LoVo (cell line): ENCODE measurements at regions not wholly inside any gene's neighbourhood (a gene's known extent, or its start where the extent isn't known, plus 50 kb on each side); places are given as distances from the start of the nearest gene placed in this dataset.
"Not testable (repeated sequence)": the region's sequence is repeated elsewhere in the genome, so short reads cannot be mapped to it uniquely, and the experiment has no call there.

ENCODE experiments used
- DNase-seq: peaks from one replicate; pipeline ENCODE4 v3.0.0-alpha.2; 2016; ENCODE audit warnings: low spot score

GRCh38 chr5:98128271-98128670 is 645.2 kb upstream of the RGMB start:
- DNase-seq = no peak

- no peak for DNase-seq
These were observed 644.6 kb upstream of the RGMB start for GRCh38 chr5:98128846-98129245.

GRCh38 chr5:98130261-98131035 is 643.0 kb upstream of the RGMB start:
- DNase-seq = no peak

- DNase-seq = no peak
These were observed 629.3 kb upstream of the RGMB start for GRCh38 chr5:98144116-98144515.

- DNase-seq = no peak
These were observed 628.8 kb upstream of the RGMB start for GRCh38 chr5:98144710-98145109.

- DNase-seq = no peak
These were observed 616.1 kb upstream of the RGMB start for GRCh38 chr5:98157368-98157767.

GRCh38 chr5:98158440-98158839 is 615.0 kb upstream of the RGMB start:
- DNase-seq = no peak

- no peak for DNase-seq
These were observed 609.5 kb upstream of the RGMB start for GRCh38 chr5:98163796-98164493.

GRCh38 chr5:98168871-98169270 is 604.6 kb upstream of the RGMB start:
- no peak for DNase-seq

- no peak for DNase-seq
These were observed 602.5 kb upstream of the RGMB start for GRCh38 chr5:98170994-98171393.

- no peak for DNase-seq
These were observed 600.1 kb upstream of the RGMB start for GRCh38 chr5:98173334-98173733.

- no peak for DNase-seq
These were observed 598.0 kb upstream of the RGMB start for GRCh38 chr5:98175474-98175873.

GRCh38 chr5:98179791-98180755 is 593.4 kb upstream of the RGMB start:
- no peak for DNase-seq

- DNase-seq = no peak
These were observed 587.3 kb upstream of the RGMB start for GRCh38 chr5:98186128-98186527.

- DNase-seq = no peak
These were observed 585.5 kb upstream of the RGMB start for GRCh38 chr5:98187945-98188344.

- DNase-seq = not testable (repeated sequence)
These were observed 583.1 kb upstream of the RGMB start for GRCh38 chr5:98190344-98190743.

GRCh38 chr5:98193921-98194760 is 579.3 kb upstream of the RGMB start:
- DNase-seq = no peak

GRCh38 chr5:98200726-98201541 is 572.5 kb upstream of the RGMB start:
- no peak for DNase-seq

GRCh38 chr5:98204798-98205197 is 568.7 kb upstream of the RGMB start:
- DNase-seq = no peak

GRCh38 chr5:98205691-98206461 is 567.6 kb upstream of the RGMB start:
- no peak for DNase-seq
